ENCODE measurements at regions not wholly inside any gene's neighbourhood (a gene's known extent, or its start where the extent isn't known, plus 50 kb on each side); places are given as distances from the start of the nearest gene placed in this dataset.

GRCh38 chr4:114538012-114538617 is 60.5 kb upstream of the UGT8 start:
- Histone ChIP-seq H4K20me1 (ENCODE audit: control insufficient read depth, extremely low read depth, insufficient read depth, low read length) (no peaks in the 10 kb centered on the region), H3K27me3 (ENCODE audit: control insufficient read depth, insufficient read depth, low read length) (no peaks in the 10 kb centered on the region), H3K9me3 (ENCODE audit: control insufficient read depth, insufficient read depth, low read depth, low read length) (no peaks in the 10 kb centered on the region), H3K4me2 (ENCODE audit: extremely low read depth, insufficient read depth, low read length) (no peak overlapping the region), H3K4me3 (replicated peaks in 1 of 4; ENCODE audit: control extremely low read depth in 1 of 4, insufficient read depth in 1 of 4, low read depth in 3 of 4, low read length in 4 of 4) (no peak overlapping the region), H3K9ac (ENCODE audit: insufficient read depth, low read length) (no peak overlapping the region), H3K79me2 (ENCODE audit: control insufficient read depth, insufficient read depth, low read length) (no peaks in the 10 kb centered on the region), H3K4me1 (ENCODE audit: control insufficient read depth, extremely low read depth, insufficient read depth, low read length) (no peaks in the 10 kb centered on the region), H2AFZ (ENCODE audit: low read length) (no peak overlapping the region), H3K27ac (ENCODE audit: insufficient read depth, low read length) (no peak overlapping the region), H3K36me3 (ENCODE audit: control insufficient read depth, insufficient read depth, low read length) (no peaks in the 10 kb centered on the region)
- no peak for DNase-seq (ENCODE audit: low read depth in 2 of 2)
- TF ChIP-seq EZH2 (IDR thresholded peaks at IDR 0.05; ENCODE audit: low read length, missing control alignments) (no peak), CTCF (conservative IDR thresholded peaks at IDR 0.05 in 1 of 2, IDR thresholded peaks at IDR 0.05 in 1 of 2; ENCODE audit: low read depth in 1 of 2, low read length in 2 of 2) (no peak)

- no peak for TF ChIP-seq CTCF (conservative IDR thresholded peaks at IDR 0.05 in 1 of 2, IDR thresholded peaks at IDR 0.05 in 1 of 2; ENCODE audit: low read depth in 1 of 2, low read length in 2 of 2)
- TF ChIP-seq EZH2 (IDR thresholded peaks at IDR 0.05; ENCODE audit: low read length, missing control alignments): no peak
- Histone ChIP-seq H4K20me1 (ENCODE audit: control insufficient read depth, extremely low read depth, insufficient read depth, low read length) (no peaks in the 10 kb centered on the region), H3K27ac (ENCODE audit: insufficient read depth, low read length) (no peak overlapping the region), H3K9me3 (ENCODE audit: control insufficient read depth, insufficient read depth, low read depth, low read length) (no peaks in the 10 kb centered on the region), H3K4me1 (ENCODE audit: control insufficient read depth, extremely low read depth, insufficient read depth, low read length) (no peaks in the 10 kb centered on the region), H3K27me3 (ENCODE audit: control insufficient read depth, insufficient read depth, low read length) (no peaks in the 10 kb centered on the region), H3K79me2 (ENCODE audit: control insufficient read depth, insufficient read depth, low read length) (no peaks in the 10 kb centered on the region), H3K36me3 (ENCODE audit: control insufficient read depth, insufficient read depth, low read length) (no peaks in the 10 kb centered on the region), H2AFZ (ENCODE audit: low read length) (no peak overlapping the region), H3K4me2 (ENCODE audit: extremely low read depth, insufficient read depth, low read length) (no peak overlapping the region), H3K4me3 (replicated peaks in 1 of 4; ENCODE audit: control extremely low read depth in 1 of 4, insufficient read depth in 1 of 4, low read depth in 3 of 4, low read length in 4 of 4) (no peak overlapping the region), H3K9ac (ENCODE audit: insufficient read depth, low read length) (no peak overlapping the region)
- no peak for DNase-seq (ENCODE audit: low read depth in 2 of 2)
Observed at GRCh38 chr4:114539985-114540384, 58.6 kb upstream of the UGT8 start.

DNA sequence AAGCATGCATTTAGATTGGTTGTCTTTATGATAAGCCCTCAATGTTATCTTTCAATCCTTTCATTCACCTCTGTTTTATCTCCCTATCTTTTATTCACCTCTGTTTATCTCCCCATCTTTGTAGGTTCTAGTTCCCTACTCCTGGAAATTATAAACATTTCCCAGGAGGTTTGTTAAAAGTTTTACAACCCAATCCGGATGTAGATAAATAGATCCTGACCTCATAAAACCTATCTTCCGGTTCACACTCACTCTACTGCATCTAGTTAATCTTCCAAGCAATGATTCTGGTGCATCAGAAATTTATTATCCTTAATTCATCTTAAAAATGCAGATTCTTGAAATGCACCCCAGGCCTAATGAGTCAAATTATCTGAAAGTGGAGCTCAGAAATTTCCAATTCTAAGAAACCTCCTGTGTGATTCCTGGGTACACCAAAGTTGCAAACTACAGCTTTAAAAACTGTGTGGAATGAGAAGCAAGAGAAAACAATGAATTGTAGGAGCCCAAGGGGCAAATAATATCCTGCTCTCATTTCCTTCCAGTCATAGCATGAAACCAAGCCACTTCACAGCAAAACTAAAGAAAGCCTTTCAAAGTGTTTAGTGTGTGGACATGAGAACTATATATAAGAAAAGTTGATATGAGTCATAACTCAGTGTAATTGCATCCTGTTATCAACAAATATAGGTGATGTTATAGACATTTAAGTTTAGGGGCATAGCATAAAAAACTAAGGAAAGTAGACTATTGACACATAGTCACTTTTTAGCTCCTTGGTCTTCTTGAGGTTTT is 51.1 kb upstream of the UGT8 start:
- no peak overlapping the region for H3K9ac ChIP-seq (ENCODE audit: insufficient read depth, low read length)
- DNase-seq (ENCODE audit: low read depth in 2 of 2): no peak
- no peaks in the 10 kb centered on the region for H3K79me2 ChIP-seq (ENCODE audit: control insufficient read depth, insufficient read depth, low read length)
- H3K9me3 ChIP-seq (ENCODE audit: control insufficient read depth, insufficient read depth, low read depth, low read length): no peaks in the 10 kb centered on the region
- H3K36me3 ChIP-seq (ENCODE audit: control insufficient read depth, insufficient read depth, low read length): no peaks in the 10 kb centered on the region
- no peak for TF ChIP-seq EZH2 (IDR thresholded peaks at IDR 0.05; ENCODE audit: low read length, missing control alignments)
- TF ChIP-seq CTCF (conservative IDR thresholded peaks at IDR 0.05 in 1 of 2, IDR thresholded peaks at IDR 0.05 in 1 of 2; ENCODE audit: low read depth in 1 of 2, low read length in 2 of 2): no peak
- no peak overlapping the region for H3K27ac ChIP-seq (ENCODE audit: insufficient read depth, low read length)
- H3K4me3 ChIP-seq (replicated peaks in 1 of 4; ENCODE audit: control extremely low read depth in 1 of 4, insufficient read depth in 1 of 4, low read depth in 3 of 4, low read length in 4 of 4): no peak overlapping the region
- H4K20me1 ChIP-seq (ENCODE audit: control insufficient read depth, extremely low read depth, insufficient read depth, low read length): no peaks in the 10 kb centered on the region
- H2AFZ ChIP-seq (ENCODE audit: low read length): no peak overlapping the region
- no peaks in the 10 kb centered on the region for H3K27me3 ChIP-seq (ENCODE audit: control insufficient read depth, insufficient read depth, low read length)
- no peaks in the 10 kb centered on the region for H3K4me1 ChIP-seq (ENCODE audit: control insufficient read depth, extremely low read depth, insufficient read depth, low read length)
- no peak overlapping the region for H3K4me2 ChIP-seq (ENCODE audit: extremely low read depth, insufficient read depth, low read length)

All from fibroblast of lung (primary cell).